Stomach smooth muscle (tissue), 2 donors: ENCODE measurements at regions not wholly inside any gene's neighbourhood (a gene's known extent, or its start where the extent isn't known, plus 50 kb on each side); places are given as distances from the start of the nearest gene placed in this dataset.
"Not testable (repeated sequence)": the region's sequence is repeated elsewhere in the genome, so short reads cannot be mapped to it uniquely, and the experiment has no call there.

Experiments
- H3K27ac ChIP-seq: one replicate; pipeline ENCODE4 v1.7.0; 2013; ENCODE audit warnings: mild to moderate bottlenecking, low read length, inconsistent platforms
- H3K27me3 ChIP-seq, 2 donors: one replicate each; pipeline ENCODE4 v1.7.0; 2013; ENCODE audit warnings: low read length in 2 of 2; ENCODE audit not compliant: insufficient read depth in 2 of 2, control insufficient read depth in 1 of 2
- H3K36me3 ChIP-seq, 2 donors: one replicate each; pipeline ENCODE4 v1.7.0; 2013; ENCODE audit warnings: low read length in 2 of 2; ENCODE audit not compliant: control insufficient read depth in 2 of 2, insufficient read depth in 2 of 2
- H3K4me1 ChIP-seq: one replicate; pipeline ENCODE4 v1.7.0; 2013; ENCODE audit warnings: low read length; ENCODE audit not compliant: control insufficient read depth, insufficient read depth
- H3K4me3 ChIP-seq, 2 donors: one replicate each; pipeline ENCODE4 v1.7.0; 2013; ENCODE audit warnings: low read length in 2 of 2
- H3K9ac ChIP-seq, 2 donors: one replicate each; pipeline ENCODE4 v1.7.0; 2013; ENCODE audit warnings: low read length in 2 of 2, mild to moderate bottlenecking in 1 of 2
- H3K9me3 ChIP-seq, 2 donors: one replicate each; pipeline ENCODE4 v1.7.0; 2013; ENCODE audit warnings: low read length in 2 of 2; ENCODE audit not compliant: control insufficient read depth in 2 of 2
- donor health status: healthy.
- donor health status: Pancreatic carcinoma.

DNA sequence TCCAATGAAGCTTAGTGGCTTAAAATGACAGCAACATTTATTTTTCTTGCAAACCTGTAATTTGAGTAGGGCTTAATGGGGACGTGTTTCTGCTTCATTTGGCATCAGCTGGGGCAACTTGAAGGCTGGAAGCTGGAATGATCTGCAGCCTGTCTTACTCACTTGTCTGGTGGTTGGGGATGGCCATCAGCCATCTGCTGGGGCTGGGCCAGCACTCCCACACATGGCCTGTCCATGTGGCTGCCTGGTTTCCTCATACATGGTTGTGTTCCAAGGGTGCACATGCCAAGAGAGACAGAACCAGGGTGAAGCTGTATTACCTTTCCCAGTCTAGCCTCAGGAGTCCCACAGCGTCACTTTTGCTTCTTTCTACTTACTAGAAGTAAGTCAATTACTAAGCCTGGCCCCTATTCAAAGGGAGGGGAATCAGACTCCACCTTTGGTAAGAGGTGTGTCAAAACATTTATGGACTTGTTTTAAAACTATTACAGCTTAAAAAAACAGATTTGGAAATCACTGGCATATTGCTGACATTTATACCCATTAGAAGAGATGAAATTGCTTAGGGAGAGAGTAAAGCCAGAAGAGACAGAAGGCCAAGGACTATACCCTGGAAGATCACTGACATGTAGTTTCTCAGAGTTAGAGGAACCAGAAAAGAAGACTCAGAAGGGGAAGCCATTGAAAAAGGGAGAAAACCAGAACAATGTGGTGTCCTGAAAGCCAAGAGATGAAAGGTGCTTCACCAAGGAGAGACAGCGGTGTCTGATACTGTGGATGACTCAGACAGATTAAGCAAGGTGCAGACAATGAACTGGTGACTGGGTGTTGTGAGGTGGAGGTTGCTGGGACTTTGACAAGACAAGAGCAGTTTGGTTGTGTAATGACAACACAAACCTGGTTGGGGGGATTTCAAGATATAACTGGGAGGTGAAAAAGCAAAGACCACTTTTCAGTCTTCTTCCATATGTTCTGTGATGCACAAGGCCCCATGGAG, 345.2 kb downstream of the GJA1 start:
- H3K4me3 ChIP-seq = no peak overlapping the region
- peaks cover 3 to 4% of the 10 kb centered on the region in 2 donors for H3K9me3 ChIP-seq
- no peak overlapping the region for H3K9ac ChIP-seq
- peaks cover 4% of the 10 kb centered on the region for H3K4me1 ChIP-seq
- H3K36me3 ChIP-seq = no peaks in the 10 kb centered on the region
- H3K27me3 ChIP-seq = no peaks in the 10 kb centered on the region
- no peak overlapping the region for H3K27ac ChIP-seq

DNA sequence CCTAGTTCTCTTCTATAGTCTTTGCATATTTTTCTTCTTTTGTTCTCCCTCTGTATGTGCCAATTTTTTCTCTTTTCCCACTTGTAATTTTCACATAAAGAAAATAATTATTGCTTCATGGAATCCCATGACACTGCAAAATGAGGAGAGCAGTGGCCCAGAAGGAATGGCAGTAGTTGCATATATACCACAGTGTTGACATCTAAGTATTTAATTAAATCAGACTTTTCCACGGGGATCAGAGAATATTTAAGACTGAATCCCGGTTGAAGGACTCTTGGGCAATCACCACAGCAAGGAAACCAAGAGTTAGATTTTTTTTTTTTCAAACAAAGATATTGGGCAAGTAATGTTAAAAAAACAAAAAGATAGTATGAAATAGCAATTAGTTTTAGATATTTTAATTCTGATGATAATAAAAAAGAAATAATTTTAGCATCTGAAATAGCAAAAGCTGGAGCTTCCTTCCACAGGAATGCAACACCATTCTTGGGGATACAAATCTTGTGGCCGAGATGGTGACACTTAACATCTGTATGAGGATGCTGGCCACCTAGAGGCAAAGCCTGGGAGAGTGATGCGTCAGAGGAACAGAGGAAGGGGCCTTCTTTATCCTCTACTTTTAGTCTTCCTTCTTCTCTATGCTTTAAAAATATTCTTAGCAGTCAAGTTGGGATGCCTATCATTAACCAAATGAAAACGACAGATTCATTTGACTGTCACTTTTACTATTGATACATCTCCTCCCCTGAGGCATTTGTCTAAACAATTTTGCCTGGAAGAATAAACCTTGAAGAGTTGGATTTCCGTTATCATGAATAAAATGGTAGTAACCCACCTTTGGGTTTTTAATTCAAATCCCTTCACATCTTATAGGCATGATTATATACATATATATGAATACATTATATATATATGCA, 356.2 kb downstream of the GJA1 start:
- no peaks in the 10 kb centered on the region for H3K4me1 ChIP-seq
- no peaks in the 10 kb centered on the region for H3K9me3 ChIP-seq
- no peak overlapping the region for H3K27ac ChIP-seq
- H3K4me3 ChIP-seq = no peak overlapping the region
- no peaks in the 10 kb centered on the region for H3K36me3 ChIP-seq
- no peak overlapping the region for H3K9ac ChIP-seq
- H3K27me3 ChIP-seq = no peaks in the 10 kb centered on the region

DNA sequence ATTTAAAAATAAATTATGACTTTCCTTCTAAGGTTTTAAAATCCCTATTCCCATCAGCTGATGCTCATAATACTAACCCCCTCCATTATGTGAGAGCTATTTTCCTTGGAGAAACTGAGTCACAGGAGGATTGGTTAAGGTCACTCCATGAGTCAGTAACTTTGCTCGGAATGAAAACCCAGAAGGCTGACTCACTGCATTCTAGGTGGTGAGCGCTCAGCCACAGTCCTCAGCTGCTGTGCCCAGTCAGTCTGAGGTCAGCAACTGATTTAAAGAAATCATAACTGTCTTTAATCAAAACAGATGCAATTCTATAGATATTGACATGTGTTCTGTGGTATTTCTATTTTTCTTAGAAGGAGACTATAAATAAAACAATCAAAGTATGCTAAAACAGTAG, 359.2 kb downstream of the GJA1 start:
- Histone ChIP-seq H3K4me3 (no peak overlapping the region), H3K9me3 (no peaks in the 10 kb centered on the region), H3K27ac (no peak overlapping the region), H3K36me3 (no peaks in the 10 kb centered on the region), H3K9ac (no peak overlapping the region), H3K4me1 (peaks cover 3% of the 10 kb centered on the region), H3K27me3 (no peaks in the 10 kb centered on the region)

DNA sequence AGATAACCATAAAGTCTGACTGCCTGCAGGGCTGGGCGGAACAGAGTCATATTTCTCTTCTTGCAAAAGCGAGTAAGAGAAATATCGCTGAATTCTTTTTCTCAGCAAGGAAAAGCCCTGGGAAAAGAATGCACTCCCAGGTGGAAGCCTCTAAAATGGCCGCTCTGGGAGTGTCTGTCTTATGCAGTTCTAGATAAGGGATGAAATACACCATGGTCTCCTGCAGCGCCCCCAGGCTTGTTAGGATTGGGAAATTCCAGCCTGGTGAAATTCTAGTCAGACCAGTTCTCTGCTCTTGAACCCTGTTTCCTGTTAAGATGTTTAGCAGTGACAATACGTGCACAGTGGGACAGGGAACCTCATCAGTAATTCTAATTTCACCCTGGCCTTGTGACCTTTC, 362.2 kb downstream of the GJA1 start:
- not testable (repeated sequence) for H3K4me3 ChIP-seq, H3K27ac ChIP-seq, H3K9me3 ChIP-seq, H3K27me3 ChIP-seq, H3K4me1 ChIP-seq, H3K36me3 ChIP-seq, H3K9ac ChIP-seq

DNA sequence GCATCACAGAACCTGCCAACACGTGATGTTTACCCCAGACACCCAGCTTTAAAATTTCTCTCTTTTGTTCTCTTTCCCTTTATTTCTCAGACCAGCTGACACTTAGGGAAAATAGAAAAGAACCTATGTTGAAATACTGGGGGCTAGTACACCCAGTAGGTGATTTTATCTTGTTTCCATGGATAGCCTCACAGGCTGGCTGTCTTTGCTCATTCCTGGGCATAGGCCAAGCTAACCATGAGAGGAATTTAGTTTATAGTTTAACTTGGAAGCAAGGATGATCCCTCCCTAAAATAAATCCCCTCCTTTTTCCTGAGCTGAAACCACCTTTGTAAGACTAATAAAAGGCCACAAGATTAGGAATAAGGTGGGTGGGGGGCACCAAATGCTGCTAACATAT, 362.7 kb downstream of the GJA1 start:
- not testable (repeated sequence) for H3K27me3 ChIP-seq, H3K9me3 ChIP-seq, H3K27ac ChIP-seq, H3K4me1 ChIP-seq, H3K4me3 ChIP-seq, H3K36me3 ChIP-seq, H3K9ac ChIP-seq

DNA sequence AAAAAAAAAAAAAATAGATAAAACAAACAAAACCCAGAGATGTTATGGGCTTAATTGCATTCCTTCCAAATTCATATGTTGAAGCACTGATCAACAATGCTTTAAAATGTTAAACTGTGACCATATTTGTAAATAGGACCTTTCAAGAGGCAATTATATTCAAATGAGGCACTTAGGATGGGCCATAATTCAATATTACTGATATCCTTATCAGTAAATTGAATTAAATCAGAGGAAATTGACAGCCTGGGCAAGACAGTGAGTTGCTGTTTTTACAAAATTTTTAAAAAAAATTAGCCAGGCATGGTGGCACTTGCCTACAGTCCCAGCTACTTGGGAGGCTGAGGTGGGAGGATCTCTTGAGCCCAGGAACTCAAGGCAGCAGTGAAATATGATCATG, 364.1 kb downstream of the GJA1 start:
- Histone ChIP-seq H3K9me3 (no peaks in the 10 kb centered on the region), H3K27me3 (no peaks in the 10 kb centered on the region), H3K9ac (no peak overlapping the region), H3K27ac (no peak overlapping the region), H3K4me3 (no peak overlapping the region), H3K4me1 (peaks cover 3% of the 10 kb centered on the region), H3K36me3 (no peaks in the 10 kb centered on the region)

DNA sequence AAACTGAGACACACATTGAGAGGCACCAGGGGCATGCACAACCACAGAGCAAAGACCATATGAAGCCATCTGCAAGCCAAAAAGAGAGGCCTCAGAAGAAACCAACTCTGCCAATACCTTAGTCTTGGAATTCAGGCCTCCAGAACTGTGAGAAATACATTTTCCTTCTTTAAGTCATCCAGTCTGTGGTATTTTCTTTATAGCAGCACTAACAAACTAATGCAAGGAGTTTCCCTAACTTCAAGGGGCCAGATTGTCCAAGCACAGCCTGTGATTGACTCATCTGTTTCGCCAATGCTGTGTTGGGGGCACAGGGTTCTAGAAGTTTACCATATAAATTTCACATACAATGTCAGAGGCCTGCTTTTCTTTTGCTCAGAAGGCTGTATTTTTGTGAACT, 364.6 kb downstream of the GJA1 start:
- H3K27ac ChIP-seq = no peak overlapping the region
- peaks cover 3% of the 10 kb centered on the region for H3K4me1 ChIP-seq
- H3K36me3 ChIP-seq = no peaks in the 10 kb centered on the region
- no peaks in the 10 kb centered on the region for H3K9me3 ChIP-seq
- H3K27me3 ChIP-seq = no peaks in the 10 kb centered on the region
- no peak overlapping the region for H3K9ac ChIP-seq
- H3K4me3 ChIP-seq = no peak overlapping the region

DNA sequence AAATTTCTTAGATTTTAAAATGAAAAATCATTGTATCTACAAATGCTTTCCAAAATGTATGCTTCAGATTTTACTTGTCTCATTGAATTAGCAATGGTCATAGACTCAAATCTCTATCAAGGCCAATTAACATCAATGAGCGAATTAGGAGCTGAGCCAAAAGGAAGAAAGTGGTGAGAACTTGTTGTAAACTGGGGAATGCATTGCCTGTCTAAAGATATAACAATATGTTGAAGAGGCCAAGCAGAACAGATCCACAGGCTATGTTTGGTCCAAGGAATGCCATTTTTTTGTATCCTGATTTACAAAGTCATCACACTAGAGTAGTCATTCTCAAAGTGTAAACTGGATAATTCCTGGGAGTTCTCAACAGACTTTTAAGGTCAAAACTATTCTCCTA, 370.7 kb downstream of the GJA1 start:
- H3K4me1 ChIP-seq = no peaks in the 10 kb centered on the region
- H3K4me3 ChIP-seq = no peak overlapping the region
- no peak overlapping the region for H3K27ac ChIP-seq
- H3K36me3 ChIP-seq = no peaks in the 10 kb centered on the region
- H3K9ac ChIP-seq = no peak overlapping the region
- no peaks in the 10 kb centered on the region for H3K27me3 ChIP-seq
- H3K9me3 ChIP-seq = no peaks in the 10 kb centered on the region

DNA sequence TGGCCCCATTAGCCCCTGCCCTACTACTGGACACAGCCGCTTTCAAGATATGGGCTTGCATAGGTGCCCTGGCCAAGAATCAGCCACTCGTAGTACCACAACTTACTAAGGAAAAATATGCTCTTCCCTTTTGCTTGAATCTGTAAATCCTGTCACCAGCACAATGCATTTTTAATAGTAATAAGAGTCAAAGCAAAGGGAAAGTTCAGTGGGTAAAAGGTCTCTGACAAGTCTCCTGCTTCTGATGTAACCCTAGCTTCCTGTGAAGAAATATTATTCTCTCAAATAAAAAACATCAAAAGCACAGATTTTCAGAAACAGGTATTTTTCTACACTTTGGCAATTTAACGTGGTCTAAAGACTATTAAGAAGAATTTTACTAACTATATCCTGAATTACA, 373.8 kb downstream of the GJA1 start:
- Histone ChIP-seq H3K36me3 (no peaks in the 10 kb centered on the region), H3K27ac (no peak overlapping the region), H3K4me3 (no peak overlapping the region), H3K27me3 (no peaks in the 10 kb centered on the region), H3K9me3 (no peaks in the 10 kb centered on the region), H3K4me1 (no peaks in the 10 kb centered on the region), H3K9ac (no peak overlapping the region)

DNA sequence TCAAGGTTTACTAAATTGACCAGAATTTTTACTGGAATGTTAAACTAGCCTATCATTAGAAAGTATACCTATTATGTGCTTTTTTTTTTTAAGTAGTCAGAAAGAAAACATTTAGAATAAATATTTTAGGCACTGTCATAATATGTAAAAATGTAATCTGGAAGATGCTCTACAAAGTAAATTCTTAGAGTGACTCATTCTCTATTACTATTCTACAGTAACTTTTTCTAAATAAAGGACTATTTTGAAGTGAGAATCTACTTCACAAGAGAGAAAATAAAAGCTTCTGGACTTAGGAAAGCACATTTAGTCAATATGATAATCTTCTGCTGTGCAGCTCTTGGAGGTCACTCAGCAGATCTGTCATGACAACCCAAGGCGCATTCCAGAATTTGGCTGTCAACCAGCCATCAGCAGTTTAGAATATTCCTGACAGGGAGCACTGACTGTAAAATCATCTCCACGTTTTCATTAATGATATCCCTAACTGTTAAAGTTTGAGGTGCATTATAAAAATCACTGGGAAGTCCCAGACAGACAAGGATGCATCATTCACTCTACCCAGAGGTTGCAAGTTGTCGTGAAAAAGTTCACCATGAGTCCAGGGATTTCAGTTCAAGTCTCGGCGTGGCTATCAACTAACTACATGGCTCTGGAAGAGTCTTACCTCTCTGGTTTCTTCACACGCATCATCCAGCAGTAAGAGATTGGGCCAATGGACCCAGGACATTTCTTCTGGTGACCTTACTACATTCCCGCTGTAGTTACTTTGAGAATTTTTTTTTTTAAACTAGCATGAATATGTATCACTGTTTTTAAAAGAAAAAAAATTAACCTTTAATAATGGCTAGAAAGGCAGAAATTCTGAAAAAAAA, 374.9 kb downstream of the GJA1 start:
- H3K4me1 ChIP-seq = no peaks in the 10 kb centered on the region
- H3K27me3 ChIP-seq = no peaks in the 10 kb centered on the region
- H3K9me3 ChIP-seq = no peaks in the 10 kb centered on the region
- no peak overlapping the region for H3K9ac ChIP-seq
- no peaks in the 10 kb centered on the region for H3K36me3 ChIP-seq
- no peak overlapping the region for H3K4me3 ChIP-seq
- H3K27ac ChIP-seq = no peak overlapping the region
